ENCODE measurements at regions not wholly inside any gene's neighbourhood (a gene's known extent, or its start where the extent isn't known, plus 50 kb on each side); places are given as distances from the start of the nearest gene placed in this dataset.
"Not testable (repeated sequence)": the region's sequence is repeated elsewhere in the genome, so short reads cannot be mapped to it uniquely, and the experiment has no call there.

- no peak for DNase-seq
Measured at GRCh38 chr9:83133316-83133715, 70.4 kb upstream of the RASEF start.

GRCh38 chr9:83132768-83133167 is 69.8 kb upstream of the RASEF start:
- no peak for DNase-seq

GRCh38 chr9:83130541-83130940 is 67.6 kb upstream of the RASEF start:
- DNase-seq: no peak

DNA sequence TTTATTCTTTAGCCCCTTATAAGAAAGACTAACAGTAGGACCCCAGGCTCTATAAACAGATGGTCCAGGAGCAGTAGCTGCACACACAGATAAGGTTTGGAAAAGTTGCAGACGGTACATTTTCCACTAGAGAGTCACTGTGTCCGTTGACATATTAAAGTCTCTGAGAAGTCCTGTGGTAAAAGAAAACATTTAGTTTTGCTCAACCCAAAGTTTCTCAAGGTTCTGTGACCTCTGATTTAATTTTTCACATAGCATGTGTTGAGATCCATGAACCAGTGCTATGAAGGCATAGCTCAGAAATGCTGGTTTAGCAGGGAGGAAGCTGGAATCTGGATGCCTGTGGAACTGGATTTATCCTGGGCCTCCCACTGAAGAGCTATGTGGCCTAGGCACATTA is 62.7 kb upstream of the RASEF start:
- no peak for DNase-seq

- DNase-seq: no peak
Measured at GRCh38 chr9:83119873-83120272, 56.9 kb upstream of the RASEF start.

- DNase-seq: no peak
Measured at GRCh38 chr9:83116026-83116425, 53.1 kb upstream of the RASEF start.

GRCh38 chr9:83113445-83113844 is 50.5 kb upstream of the RASEF start:
- not testable (repeated sequence) for DNase-seq
